Fibroblast of upper back skin (primary cell): ENCODE measurements at regions not wholly inside any gene's neighbourhood (a gene's known extent, or its start where the extent isn't known, plus 50 kb on each side); places are given as distances from the start of the nearest gene placed in this dataset.
"Not testable (repeated sequence)": the region's sequence is repeated elsewhere in the genome, so short reads cannot be mapped to it uniquely, and the experiment has no call there.

Experiments used
- DNase-seq: peaks from one replicate; pipeline ENCODE4 v3.0.0-alpha.2; 2013

DNA sequence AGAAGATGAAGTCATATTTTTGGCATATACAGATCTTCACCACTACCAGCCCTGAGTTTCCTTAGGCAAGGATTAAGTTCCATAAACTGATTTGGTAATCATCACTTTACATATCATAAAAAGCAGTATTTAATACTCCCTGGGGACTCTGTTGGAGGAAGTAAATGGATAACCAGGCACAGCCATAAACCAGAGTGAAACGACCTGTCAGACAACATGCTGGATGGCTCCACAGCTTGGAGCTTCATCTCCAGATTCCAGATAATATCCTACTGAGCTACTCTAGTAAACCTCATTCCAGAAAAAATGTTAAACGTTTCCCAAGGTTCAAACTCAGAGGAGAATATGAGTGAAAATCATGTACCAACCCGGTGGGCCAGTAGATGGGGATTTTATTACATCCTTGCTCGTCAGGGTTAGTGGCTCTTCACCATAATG is 109.2 kb downstream of the BASP1 start:
- DNase-seq, result no peak

DNA sequence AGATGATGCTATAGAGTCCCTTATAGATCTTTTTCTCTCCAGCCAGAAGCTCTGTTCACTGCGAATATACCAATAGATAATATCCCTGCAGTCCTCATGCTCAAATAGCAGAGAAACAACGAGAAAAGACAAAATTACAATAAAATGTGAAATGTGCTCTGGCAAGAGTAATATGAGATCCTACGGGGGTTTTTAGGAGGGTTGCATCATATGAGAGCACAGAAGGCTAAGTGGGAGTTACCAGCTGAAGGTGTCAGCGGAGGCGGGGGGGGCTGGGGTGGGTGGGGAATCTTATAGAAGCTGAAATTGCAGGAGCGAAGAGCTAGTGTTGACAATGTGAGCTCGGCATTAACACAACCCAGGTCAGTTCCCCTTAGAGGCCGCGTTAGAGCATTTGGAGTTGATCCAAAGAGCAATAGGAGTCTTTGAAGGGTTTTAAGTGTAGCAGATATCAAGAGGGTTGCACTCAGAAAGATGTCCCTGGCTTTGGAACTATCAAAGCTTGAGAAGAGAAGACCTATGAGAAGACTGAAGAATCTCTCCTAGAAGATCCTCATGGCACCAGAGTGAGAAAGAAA is 109.7 kb downstream of the BASP1 start:
- no peak for DNase-seq

DNA sequence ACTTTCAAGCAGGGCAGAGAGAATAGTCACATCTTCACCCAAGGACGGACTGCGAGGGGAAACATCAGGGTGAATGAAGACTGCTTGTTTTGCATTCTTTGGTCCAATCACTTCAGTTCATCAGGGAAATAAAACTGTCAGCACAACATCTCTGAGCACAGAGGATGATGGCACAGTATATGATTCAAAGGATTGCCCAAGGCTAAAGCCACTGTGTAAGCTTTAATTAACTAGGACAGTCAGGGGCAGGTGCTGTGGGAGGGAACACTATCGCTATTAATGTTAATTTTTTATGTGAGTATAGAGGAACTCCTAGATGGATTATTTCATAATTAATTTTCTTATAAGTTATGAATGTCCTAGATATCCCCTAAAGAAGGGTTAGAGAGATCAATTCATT is 112.1 kb downstream of the BASP1 start:
- no peak for DNase-seq

DNA sequence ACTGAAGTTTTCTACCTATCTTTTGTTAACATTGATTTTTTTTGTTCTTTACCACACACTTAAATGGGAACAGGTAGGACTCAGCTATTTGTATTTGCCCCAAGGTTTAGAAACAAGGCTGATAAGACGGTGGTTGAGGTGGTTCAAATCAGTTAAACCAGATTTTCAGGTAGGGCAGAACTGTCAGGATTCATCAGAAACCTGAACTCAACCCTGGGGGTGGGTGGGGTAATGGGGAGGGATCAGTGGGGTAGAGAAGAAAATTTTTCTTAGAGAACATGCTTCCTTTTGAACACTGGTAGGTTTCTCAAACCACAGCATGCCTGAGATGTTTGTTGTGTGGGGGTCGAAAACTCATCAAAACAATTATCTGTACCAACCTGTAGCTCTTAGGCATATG is 113.0 kb downstream of the BASP1 start:
- DNase-seq, result no peak

DNA sequence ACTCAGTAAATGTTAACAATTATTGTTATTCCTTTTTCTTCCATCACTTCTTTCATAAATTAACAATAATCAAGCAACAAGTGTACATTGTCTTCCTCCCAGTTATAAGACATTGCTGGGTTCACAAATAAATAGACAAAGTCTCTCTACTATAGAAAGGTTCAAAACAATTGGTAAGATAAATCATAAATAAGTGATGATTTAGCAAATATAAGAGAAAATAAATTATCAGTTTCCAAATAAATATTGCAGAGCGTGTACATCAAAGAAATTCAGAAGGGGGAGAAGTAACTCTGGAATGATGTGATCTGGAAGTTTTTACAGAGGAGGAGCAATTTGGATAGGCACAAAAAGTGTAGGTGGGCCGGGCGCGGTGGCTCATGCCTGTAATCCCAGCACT is 114.2 kb downstream of the BASP1 start:
- DNase-seq, result no peak

DNA sequence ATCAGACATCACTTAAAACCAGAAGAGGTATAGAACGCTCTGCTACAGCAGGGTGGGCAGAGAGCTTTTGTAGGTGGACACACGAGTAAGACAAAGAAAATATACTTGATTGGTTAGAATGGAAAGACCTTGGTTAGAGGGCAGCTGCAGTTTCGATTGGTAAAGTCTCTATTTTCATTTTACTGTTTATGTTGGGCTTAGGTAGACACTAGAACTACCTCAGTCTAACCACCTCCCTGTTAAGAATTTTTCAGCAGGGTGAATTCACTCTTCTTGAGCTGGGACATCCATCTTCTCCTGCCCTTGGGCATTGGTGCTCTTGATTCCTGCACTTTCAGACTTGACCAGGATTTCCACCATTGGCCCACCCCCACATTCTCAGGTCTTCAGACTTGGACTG is 116.3 kb downstream of the BASP1 start:
- no peak for DNase-seq

DNA sequence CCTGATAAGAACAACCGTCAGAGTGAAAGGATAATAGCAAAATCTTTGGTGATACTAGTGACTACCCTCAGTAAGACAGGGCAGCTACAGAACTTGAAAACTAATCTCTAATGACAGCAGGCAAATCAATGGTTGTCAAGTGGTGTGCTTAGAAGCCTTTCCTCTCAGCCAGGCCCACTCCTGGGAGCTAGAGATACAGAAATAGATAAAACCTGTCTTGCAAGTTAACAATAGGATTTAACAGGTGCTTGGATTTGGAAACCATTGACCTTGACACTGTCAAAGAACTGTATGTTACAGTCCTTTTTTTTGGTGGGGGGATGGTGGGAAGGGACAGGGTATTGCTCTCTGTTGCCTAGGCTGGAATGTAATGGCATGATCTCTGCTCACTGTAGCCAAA is 118.6 kb downstream of the BASP1 start:
- DNase-seq, result no peak

DNA sequence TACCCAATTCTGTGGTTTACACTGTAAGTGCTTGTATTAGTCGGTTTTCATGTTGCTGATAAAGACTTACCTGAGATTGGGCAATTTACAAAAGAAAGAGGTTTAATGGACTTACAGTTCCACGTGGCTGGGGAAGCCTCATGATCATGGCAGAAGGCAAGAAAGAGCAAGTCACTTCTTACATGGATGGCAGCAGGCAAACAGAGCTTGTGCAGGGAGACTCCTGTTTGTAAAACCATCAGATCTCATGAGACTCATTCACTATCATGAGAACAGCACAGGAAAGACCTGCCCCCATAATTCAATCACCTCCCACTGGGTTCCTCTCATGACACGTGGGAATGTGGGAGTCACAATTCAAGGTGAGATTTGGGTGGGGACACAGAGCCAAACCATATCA is 119.3 kb downstream of the BASP1 start:
- DNase-seq, result not testable (repeated sequence)

DNA sequence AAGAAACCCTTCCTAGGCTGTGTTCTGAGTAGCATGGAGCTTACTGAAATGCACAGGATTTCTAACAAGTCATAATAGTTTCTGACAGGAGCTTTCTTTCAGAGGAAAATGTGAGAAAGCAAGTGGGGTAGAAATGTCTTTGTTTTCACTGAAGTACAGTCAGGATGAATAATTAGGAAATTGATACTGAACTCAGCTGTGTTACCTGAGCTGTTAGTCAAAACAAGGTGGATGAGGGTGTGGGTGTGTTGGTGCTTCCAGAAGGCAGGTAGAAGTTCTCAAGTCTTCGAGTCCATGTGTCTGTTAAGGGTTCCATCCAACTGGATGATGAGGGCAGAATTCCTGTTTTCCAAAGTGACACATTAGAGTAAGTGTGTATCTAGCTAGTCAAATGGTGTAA is 122.4 kb downstream of the BASP1 start:
- no peak for DNase-seq

DNA sequence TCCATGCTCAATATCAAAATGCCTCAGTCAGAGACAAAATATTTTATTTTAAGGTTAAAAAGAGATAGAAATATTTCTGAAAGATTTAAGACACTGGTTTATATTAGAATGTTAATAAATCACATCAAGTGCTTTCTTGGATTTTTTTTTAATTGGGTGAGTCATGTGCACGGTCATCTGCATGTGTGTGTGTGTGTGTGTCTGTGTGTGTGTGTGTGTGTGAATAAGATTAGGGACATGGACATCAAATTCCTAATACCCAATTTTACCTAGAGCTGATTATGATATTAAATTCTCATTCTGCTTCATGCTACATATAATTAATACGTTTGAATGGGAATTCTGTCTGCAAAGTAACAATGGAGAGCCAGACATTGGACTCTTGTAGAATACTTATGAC is 122.9 kb downstream of the BASP1 start:
- DNase-seq, result peak; percentile 22

DNA sequence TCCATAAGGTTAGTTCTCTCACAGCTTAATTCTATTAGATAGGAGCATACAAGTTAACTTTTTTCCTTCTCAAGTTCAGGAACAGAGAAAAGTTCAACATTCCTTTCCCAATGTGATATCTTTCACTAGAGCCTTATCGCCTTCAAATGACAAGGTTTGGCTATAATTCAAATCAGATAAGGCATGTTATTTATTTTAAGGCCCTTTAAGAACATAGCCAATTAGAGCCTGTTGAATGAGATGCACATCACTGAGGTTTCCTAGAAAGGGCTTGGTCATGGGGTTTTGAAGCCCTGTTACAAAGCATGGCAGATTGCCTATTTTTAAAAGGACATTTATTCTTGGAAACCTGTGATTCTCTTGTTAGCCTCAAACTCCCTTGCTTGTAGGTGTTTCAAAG is 123.4 kb downstream of the BASP1 start:
- DNase-seq, result peak; percentile 14

DNA sequence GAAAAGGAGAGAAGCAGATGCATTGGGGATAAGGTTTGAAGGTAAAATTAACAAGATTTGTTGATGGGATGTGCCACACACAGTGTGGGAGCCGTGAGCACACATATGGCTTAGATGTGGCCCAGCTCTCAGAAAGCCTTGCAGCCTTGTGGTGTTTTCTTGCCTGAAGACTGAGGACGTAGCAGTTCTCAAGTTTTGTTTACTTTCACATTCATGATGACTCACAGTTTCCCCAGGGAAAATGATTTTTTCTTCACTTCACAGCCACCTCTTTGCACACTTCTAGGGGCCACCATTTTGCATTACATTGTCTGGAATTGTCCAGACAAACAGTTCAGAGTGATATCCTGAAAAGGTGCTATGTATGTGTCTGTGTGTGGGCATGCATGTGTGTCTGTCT is 126.2 kb downstream of the BASP1 start:
- peak; percentile 73 for DNase-seq

DNA sequence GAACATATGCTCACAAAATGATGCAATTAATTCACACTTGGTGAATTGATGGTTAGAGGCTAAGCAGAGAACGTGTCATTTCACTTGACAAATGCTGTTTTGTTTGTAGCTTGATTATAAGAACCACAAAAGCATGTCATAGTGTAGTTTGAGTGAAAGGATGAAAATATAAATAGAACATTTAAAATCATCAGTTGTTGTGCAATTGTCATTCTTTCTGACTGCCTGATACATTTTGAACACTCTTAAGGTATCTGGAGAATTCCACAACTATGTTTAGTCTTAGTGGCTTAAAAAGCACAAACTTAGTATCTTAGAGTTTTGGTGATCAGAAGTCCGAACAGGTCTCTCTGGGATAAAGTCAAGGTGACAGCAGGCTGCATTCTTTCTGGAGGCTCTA is 129.4 kb downstream of the BASP1 start:
- peak; percentile 22 for DNase-seq

DNA sequence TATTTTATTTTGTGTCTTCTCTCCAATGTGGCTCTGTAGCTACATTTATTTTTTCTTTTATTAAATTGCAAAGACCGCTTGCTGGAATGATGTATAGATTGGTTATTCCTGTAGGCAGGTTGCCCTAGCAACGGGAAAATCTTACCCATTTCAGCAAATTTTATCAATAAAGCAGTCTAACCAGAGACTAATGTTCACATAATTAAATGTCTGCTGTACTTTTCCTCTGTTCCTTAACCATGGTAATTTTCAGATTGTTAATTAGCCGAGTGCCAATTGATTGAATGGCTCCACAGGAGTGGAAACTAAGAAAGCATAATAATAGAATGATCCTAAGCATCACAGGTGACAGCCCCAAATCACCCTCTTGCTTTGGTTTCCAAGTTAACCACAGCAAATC is 134.8 kb downstream of the BASP1 start:
- no peak for DNase-seq

DNA sequence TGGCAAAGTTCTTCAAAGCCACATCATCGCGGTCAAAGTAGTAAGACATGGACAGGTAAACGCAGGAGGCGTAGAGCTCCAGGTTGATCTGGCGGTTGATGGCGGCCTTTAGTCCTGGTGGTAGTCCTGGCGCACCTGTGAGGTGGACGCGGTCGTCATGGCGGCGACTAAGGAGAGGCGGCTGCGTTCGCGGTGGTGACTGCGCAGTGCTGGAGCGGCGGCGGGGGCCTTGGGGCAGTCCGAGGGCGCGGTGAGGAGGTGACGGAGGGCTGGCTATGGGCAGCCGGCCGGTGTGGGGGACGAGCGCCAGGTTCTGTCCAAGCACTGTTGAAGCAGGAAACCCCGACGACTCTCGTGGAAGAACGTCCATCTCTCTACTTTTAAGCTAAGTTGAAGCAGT is 136.8 kb downstream of the BASP1 start:
- no peak for DNase-seq

DNA sequence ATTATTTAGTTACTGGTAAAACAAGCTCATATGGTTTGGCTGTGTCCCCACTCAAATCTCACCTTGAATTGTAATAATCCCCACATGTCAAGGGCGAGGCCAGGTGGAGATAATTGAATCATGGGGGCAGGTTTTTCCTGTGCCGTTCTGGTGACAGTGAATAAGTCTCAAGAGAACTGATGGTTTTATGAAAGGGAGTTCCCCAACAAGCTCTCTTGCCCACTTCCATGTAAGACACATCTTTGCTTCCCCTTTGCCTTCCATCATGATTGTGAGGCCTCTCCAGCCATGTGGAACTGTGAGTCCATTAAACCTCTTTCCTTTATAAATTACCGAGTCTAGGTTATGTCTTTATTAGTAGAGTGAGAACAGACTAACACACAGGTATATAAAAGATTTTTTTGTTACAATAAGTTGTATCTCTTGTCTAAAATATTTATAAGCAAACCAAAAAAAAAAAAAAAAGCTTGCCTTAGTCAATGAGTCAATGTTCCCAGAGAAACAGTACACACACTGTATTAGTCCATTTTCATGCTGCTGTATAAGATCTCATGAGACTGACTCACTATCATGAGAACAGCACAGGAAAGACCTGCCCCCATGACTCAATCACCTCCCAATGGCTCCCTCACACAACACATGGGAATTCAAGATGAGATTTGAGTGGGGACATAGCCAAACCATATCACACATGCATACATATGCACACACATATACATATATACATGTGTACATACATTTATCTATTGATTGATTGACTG is 138.3 kb downstream of the BASP1 start:
- DNase-seq, result peak; percentile 63

DNA sequence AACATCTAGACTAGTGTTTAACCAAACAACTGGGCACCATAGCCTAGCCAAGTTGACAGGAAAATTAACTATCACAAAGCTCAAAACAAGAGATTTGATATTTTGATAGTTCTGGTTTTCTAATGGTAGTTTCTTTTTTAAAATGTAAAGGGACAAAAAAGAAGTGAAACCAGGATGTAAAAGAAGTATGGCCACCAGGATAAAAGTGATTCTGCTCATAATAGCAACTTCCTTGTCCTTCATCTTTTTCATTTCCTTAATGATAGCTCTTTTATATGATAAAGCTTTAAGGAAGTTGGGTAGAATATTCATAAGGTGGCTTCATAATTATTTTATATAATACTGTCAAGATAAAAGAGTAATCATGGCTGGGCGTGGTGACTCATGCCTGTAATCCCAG is 139.1 kb downstream of the BASP1 start:
- DNase-seq, result no peak

DNA sequence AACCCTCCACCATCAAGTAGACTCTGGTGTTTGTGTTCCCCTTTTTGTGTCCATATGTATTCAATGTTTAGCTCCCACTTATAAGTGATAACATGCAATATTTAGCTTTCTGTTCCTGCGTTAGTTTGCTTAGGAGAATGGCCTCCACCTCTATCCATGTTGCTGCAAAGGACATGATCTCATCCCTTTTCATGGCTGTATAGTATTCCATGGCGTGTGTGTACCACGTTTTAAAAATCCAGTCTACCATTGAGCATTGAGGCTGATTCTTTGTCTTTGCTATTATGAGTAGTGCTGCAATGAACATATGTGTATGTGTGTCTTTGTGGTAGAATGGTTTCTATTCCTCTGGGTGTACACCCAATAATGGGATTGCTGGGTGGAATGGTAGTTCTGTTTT is 140.1 kb downstream of the BASP1 start:
- no peak for DNase-seq

DNA sequence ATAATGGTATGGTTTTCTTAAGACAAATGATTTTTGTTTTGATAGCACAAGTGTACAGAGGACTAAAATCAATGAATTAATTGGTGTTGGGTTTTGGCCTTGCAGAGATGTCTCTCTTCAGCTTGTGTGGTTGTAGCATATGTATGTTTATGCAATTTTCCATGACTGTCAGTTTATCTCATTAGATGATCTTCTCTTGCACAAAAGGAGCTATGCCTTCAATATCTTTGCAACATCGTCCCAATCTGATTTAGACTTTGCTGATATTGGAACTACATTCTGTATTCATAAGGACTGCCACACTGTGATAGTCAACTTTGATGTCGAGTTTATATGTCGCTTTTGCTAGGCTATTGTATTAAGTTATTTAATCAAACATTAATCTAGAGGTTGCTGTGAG is 140.0 kb upstream of the TAF11L2 start:
- no peak for DNase-seq

DNA sequence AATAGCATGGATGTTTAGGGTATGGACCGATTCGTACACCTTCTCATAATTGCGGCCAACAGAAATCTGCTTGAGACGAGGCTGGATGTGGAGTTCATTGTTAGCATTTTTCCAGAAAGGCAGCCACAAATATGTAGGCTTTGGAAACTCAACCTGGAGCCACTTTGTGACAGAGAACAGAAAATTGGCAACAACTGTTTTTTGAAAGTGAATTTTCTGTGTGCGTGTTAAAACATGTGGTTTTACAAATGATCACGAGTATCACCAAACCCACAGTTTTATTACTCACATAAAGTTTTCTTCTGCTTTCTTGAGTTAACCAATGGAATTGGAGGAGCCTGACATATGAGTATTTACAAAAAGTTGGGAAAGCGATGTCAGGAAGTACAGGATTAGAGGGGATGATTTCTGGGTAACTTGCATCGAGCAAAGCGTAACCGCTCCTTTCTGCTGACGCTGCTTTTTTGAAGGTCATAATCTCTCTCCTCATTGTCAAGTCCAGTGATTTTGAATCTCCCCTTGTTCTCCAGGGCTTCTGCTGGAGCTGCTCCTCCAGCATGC is 138.5 kb upstream of the TAF11L2 start:
- DNase-seq, result peak; percentile 93

DNA sequence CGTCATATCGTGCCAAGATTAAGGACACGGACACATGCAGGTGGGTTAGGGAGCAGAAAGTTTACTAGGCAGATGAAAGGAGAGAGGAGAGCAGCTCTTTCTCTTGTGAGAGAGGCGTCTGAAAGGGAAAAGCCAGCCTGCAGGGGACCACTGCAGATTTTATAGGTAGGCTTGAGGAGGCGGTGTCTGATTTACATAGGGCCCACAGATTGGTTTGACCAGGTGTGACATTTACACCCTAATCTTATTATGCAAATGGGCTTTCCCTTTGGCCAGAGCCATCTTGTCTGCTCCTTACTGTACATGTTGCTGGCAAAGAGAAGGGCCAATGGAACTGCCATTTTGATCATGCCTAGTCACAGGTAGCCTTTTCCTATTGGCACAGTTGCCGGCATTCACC is 137.2 kb upstream of the TAF11L2 start:
- DNase-seq, result no peak

DNA sequence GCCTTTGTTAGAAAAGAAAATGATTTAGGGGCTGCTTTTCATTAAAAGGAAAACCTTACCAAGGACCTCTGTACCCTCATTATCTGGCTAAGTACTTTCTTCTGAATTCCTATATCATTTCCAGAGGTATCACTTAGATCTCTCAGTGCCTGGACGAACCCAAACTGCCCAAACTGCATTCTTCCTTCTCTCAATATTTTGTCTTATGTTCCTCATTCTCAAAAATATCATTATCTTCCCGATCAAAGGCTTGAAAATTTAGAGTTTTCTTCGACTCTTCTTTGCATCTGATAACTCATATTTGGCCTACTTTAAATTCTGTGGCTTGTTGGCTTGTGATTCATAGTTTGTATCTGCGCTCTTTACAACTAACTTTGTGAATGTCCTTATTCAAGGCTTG is 136.7 kb upstream of the TAF11L2 start:
- no peak for DNase-seq

DNA sequence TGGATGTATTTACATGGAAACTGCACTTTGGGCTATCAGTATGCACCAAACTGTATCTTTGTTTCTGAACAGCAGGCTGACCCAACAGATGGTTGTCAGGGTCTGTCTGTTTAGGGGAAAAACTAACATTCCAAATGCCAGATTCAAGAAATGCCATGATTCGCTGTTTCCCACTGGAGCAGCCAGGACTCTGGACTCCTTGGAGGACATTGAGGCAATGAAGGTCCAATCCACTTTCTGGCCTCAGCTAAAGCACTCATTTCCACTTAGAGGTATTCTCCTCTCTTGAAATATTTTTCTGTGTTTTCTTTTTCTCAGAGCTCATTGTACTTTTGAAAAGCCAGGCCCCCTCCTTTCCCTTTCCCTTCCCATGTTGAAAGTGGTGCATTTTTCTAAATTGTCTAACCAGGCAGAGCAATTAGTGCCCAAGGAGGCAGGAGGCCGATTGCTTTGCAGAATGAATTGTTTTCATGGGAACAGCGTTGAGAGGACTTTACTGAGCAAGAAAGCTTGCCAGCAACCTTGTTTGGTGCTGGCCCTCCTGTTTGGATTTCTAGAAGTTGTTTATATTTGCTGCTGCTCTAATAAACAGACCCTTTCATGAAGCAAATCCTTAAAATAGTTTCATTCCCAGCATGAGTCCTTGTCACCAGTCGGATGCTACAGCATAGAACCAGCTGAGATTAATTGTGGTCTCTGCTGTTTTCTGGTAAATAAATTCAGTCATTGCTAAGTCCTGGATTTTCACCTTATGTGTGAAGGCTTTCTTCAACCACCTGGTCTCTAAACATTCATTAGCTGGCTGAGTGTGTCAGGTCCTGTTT is 132.8 kb upstream of the TAF11L2 start:
- DNase-seq, result no peak

DNA sequence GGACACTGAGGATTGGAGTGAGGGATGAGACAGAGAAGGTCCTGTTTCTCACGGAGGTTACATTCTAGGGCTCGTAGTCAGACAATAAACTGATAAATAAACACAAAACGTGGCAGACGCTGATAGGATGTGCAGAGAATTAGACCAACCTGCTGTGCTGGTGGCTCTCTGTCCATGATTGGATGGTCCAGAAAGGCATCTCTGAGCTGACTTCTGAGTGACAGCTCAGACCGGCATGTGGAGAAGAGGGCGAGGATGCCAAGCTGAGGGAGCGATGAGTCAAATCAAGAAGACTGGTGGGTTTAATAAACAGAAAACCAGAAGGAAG is 132.3 kb upstream of the TAF11L2 start:
- no peak for DNase-seq
